ENCODE measurements at regions not wholly inside any gene's neighbourhood (a gene's known extent, or its start where the extent isn't known, plus 50 kb on each side); places are given as distances from the start of the nearest gene placed in this dataset.
"Not testable (repeated sequence)": the region's sequence is repeated elsewhere in the genome, so short reads cannot be mapped to it uniquely, and the experiment has no call there.

DNA sequence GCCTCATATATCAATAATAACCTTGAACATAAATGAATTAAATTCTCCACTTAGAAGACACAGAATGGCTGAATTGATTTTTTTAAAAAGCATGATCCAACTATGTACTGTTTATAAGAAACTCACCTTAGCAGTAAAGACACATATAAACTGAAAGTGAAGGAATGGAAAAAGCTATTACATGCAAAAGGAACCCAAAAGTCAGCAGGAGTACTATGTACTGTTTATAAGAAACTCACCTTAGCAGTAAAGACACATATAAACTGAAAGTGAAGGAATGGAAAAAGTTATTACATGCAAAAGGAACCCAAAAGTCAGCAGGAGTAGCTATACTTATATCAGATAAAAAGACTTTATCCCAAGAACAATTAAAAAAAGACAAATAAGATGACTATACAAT lies 204.8 kb downstream of the TMEM161B start:
- H3K36me3 Mint-ChIP-seq, result peaks cover 5 to 9% of the 10 kb centered on the region in 2 donors
- DNase-seq (no peak), ATAC-seq (ENCODE audit: low read depth in 2 of 2) (no peak)
- H3K27ac Mint-ChIP-seq, result no peak overlapping the region
- H3K4me3 Mint-ChIP-seq, result no peak overlapping the region
- H3K27me3 Mint-ChIP-seq, result no peaks in the 10 kb centered on the region
- peaks cover 14 to 40% (median 21%) of the 10 kb centered on the region in 7 donors for H3K9me3 Mint-ChIP-seq
- H3K4me1 Mint-ChIP-seq, result no peaks in the 10 kb centered on the region

DNA sequence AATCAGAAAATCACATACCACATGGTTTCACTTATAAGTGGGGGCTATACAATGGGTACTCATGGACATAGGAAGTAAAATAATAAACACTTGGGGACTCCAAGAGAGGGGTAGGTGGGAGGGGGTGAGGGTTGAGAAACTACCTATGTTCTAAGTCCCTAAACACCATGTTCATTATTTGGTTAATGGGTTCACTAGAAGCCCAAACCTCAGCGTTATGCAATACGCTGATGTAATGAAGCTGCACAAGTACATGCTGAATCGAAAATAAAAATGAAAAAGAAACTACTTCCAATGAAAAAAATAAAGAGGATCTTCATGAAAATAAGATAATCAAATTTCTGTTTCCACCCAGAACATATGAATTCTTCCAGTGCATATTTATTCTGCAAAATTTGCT lies 208.5 kb downstream of the TMEM161B start:
- Mint-ChIP-seq H3K27me3 (no peaks in the 10 kb centered on the region), H3K36me3 (peaks cover 5 to 9% of the 10 kb centered on the region in 2 donors), H3K4me3 (no peak overlapping the region), H3K27ac (no peak overlapping the region), H3K4me1 (no peaks in the 10 kb centered on the region), H3K9me3 (peaks cover 14 to 40% (median 21%) of the 10 kb centered on the region in 7 donors)
- ATAC-seq (ENCODE audit: low read depth in 2 of 2), result no peak
- DNase-seq, result no peak

DNA sequence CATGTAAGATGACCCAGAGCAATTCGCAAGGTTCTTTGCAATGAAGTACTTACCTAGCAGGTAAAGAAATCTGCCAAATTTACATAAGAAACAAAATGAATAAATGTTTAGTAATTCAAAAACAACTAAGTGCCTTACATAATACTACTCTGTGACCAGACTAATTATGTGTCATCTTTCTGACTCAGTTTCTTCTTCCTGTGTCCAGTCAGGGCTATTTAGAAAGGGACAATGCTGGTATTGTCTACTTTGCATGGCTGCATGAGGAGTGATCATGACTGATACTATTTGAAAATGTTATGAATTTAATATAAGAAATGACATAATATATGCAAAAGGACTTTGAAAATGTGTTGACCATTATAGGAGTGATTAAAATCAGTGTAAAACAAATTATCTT lies 210.0 kb downstream of the TMEM161B start:
- Mint-ChIP-seq H3K4me1 (no peaks in the 10 kb centered on the region), H3K27me3 (no peaks in the 10 kb centered on the region), H3K36me3 (peaks cover 5 to 9% of the 10 kb centered on the region in 2 donors), H3K9me3 (peaks cover 14 to 36% (median 19%) of the 10 kb centered on the region in 7 donors), H3K27ac (no peak overlapping the region), H3K4me3 (no peak overlapping the region)
- DNase-seq (no peak), ATAC-seq (ENCODE audit: low read depth in 2 of 2) (no peak)

DNA sequence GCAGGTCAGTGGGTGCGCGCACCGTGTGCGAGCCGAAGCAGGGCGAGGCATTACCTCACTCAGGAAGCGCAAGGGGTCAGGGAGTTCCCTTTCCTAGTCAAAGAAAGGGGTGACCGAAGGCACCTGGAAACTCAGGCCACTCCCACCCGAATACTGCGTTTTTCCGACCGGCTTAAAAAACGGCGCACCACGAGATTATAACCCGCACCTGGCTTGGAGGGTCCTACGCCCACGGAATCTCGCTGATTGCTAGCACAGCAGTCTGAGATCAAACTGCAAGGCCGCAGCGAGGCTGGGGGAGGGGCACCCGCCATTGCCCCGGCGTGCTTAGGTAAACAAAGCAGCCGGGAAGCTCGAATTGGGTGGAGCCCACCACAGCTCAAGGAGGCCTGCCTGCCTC lies 216.2 kb downstream of the TMEM161B start:
- not testable (repeated sequence) for H3K4me1 Mint-ChIP-seq; ATAC-seq (ENCODE audit: low read depth in 2 of 2); DNase-seq; H3K4me3 Mint-ChIP-seq; H3K27ac Mint-ChIP-seq; H3K9me3 Mint-ChIP-seq; H3K36me3 Mint-ChIP-seq; H3K27me3 Mint-ChIP-seq

DNA sequence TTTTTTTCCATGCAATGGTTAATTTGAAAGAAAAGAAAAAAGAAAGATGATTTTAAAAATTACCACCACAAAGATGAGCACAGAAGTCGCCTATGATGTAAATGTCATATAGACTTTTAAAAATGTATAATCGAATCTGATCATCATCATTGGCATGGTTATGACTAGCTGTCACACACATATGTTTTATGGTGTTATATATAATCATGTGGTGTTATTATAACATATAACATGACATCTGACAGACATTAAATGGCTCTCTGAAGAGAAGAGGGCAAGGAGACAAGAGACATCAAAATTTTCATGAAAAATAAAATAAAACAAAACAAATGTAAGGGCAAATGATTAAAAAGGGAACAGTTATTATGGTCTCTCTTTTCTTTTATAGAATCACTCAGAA lies 217.5 kb downstream of the TMEM161B start:
- Mint-ChIP-seq H3K9me3 (peaks cover 0 to 9% (median 4%) of the 10 kb centered on the region in 7 donors), H3K4me3 (no peak overlapping the region), H3K36me3 (no peaks in the 10 kb centered on the region), H3K27me3 (no peaks in the 10 kb centered on the region), H3K27ac (no peak overlapping the region), H3K4me1 (no peaks in the 10 kb centered on the region)
- DNase-seq, result no peak
- ATAC-seq (ENCODE audit: low read depth in 2 of 2), result no peak

DNA sequence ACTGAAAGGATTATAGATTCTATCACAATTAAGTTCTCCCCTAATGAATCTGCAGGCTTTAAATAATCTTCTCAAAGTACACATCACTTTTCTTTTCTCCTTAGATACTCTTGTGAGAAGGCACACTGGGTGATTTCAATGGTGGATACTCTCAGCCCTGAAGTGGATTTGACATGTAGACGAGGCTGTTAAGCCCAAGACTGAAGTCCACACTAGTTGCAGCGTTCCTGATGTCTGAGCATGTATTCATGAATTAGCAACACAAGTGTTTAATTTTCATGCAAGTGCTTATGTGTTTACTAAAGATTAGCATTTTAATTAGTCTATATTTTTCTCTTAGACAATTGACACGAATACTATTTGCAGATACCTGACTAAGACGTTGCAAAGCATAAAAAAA lies 218.9 kb downstream of the TMEM161B start:
- Mint-ChIP-seq H3K27me3 (no peaks in the 10 kb centered on the region), H3K4me3 (no peak overlapping the region), H3K9me3 (peaks cover 0 to 9% (median 4%) of the 10 kb centered on the region in 7 donors), H3K36me3 (no peaks in the 10 kb centered on the region), H3K4me1 (no peaks in the 10 kb centered on the region), H3K27ac (no peak overlapping the region)
- ATAC-seq (ENCODE audit: low read depth in 2 of 2), result no peak
- no peak for DNase-seq

DNA sequence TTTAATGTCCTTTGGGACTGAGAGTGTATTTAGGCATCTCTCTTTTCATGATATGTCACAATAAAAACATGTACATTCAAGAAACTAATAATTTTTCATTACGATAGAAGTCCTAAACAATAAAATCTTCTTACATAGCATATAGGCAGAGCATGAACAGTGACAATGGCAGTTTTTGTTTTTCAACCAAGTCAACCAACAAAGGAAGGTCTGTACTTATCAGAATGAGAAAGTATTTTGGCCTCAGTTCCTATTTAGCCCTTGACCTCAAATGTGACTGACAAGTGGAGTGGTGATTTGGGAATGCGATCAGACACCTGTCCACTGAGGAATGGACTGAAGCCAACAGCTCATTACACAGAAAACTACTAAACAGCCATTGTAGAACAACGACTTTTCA lies 219.5 kb downstream of the TMEM161B start:
- DNase-seq, result no peak
- Mint-ChIP-seq H3K9me3 (peaks cover 0 to 9% (median 4%) of the 10 kb centered on the region in 7 donors), H3K4me1 (no peaks in the 10 kb centered on the region), H3K36me3 (no peaks in the 10 kb centered on the region), H3K4me3 (no peak overlapping the region), H3K27ac (no peak overlapping the region), H3K27me3 (no peaks in the 10 kb centered on the region)
- ATAC-seq (ENCODE audit: low read depth in 2 of 2), result no peak

- no peak overlapping the region for H3K27ac Mint-ChIP-seq
- H3K27me3 Mint-ChIP-seq, result no peaks in the 10 kb centered on the region
- no peak overlapping the region for H3K4me3 Mint-ChIP-seq
Measured at GRCh38 chr5:88045931-88046461, 222.6 kb downstream of the TMEM161B start.

GRCh38 chr5:88045165-88045564 lies 223.5 kb downstream of the TMEM161B start:
- H3K4me3 Mint-ChIP-seq, result no peak overlapping the region
- peaks cover 0 to 7% (median under 1%) of the 10 kb centered on the region in 7 donors for H3K9me3 Mint-ChIP-seq
- DNase-seq (no peak), ATAC-seq (ENCODE audit: low read depth in 2 of 2) (no peak)
- no peaks in the 10 kb centered on the region for H3K4me1 Mint-ChIP-seq
- H3K27me3 Mint-ChIP-seq, result no peaks in the 10 kb centered on the region
- H3K27ac Mint-ChIP-seq, result no peak overlapping the region
- H3K36me3 Mint-ChIP-seq, result no peaks in the 10 kb centered on the region

More at GRCh38 chr5:88045931-88046461, 222.6 kb downstream of the TMEM161B start:
- Mint-ChIP-seq H3K36me3 (no peaks in the 10 kb centered on the region), H3K9me3 (peaks cover 0 to 7% (median 0%) of the 10 kb centered on the region in 7 donors), H3K4me1 (no peaks in the 10 kb centered on the region)
- no peak for ATAC-seq (ENCODE audit: low read depth in 2 of 2)
- no peak for DNase-seq

DNA sequence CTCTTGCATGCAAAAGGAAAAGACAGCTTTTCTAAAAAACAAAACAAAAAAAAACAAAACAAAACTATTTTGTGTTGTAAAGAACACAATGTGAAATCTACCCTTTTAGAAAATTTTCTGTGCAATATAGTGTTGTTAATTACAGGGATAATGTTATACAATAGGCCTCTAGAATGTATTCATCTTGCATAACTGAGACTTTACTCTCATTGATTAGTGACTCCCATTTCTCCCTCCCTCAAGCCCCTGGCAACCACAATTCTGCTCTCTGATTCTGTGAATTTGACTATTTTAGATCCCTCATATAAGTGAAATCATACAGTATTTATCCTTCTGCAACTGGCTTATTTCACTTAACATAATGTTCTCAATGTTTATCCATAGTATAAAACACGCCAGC lies 234.1 kb downstream of the TMEM161B start:
- Mint-ChIP-seq H3K27me3 (no peaks in the 10 kb centered on the region), H3K27ac (no peak overlapping the region), H3K4me1 (no peaks in the 10 kb centered on the region), H3K36me3 (peaks cover 0 to 4% of the 10 kb centered on the region in 2 donors), H3K4me3 (no peak overlapping the region), H3K9me3 (peaks cover 0 to 11% (median 6%) of the 10 kb centered on the region in 7 donors)
- no peak for ATAC-seq (ENCODE audit: low read depth in 2 of 2)
- no peak for DNase-seq

- ATAC-seq (ENCODE audit: low read depth in 2 of 2), result no peak
- H3K4me1 Mint-ChIP-seq, result no peaks in the 10 kb centered on the region
- no peaks in the 10 kb centered on the region for H3K36me3 Mint-ChIP-seq
- no peaks in the 10 kb centered on the region for H3K27me3 Mint-ChIP-seq
- H3K27ac Mint-ChIP-seq, result no peak overlapping the region
- no peak for DNase-seq
- H3K9me3 Mint-ChIP-seq, result peaks cover 0 to 9% (median 0%) of the 10 kb centered on the region in 7 donors
- no peak overlapping the region for H3K4me3 Mint-ChIP-seq
Measured at GRCh38 chr5:88033191-88033590, 235.5 kb downstream of the TMEM161B start.

- DNase-seq, result no peak
- Mint-ChIP-seq H3K4me3 (no peak overlapping the region), H3K4me1 (no peaks in the 10 kb centered on the region), H3K27me3 (no peaks in the 10 kb centered on the region), H3K9me3 (peaks cover 0 to 4% (median 0%) of the 10 kb centered on the region in 7 donors), H3K36me3 (no peaks in the 10 kb centered on the region), H3K27ac (no peak overlapping the region)
- ATAC-seq (ENCODE audit: low read depth in 2 of 2), result no peak
Measured at GRCh38 chr5:88029011-88029410, 239.6 kb downstream of the TMEM161B start.

- no peaks in the 10 kb centered on the region for H3K27me3 Mint-ChIP-seq
- DNase-seq (no peak), ATAC-seq (ENCODE audit: low read depth in 2 of 2) (no peak)
- no peaks in the 10 kb centered on the region for H3K4me1 Mint-ChIP-seq
- H3K36me3 Mint-ChIP-seq, result no peaks in the 10 kb centered on the region
- no peak overlapping the region for H3K27ac Mint-ChIP-seq
- H3K4me3 Mint-ChIP-seq, result no peak overlapping the region
- peaks cover 0 to 4% (median 0%) of the 10 kb centered on the region in 7 donors for H3K9me3 Mint-ChIP-seq
Measured at GRCh38 chr5:88021141-88021540, 247.5 kb downstream of the TMEM161B start.

DNA sequence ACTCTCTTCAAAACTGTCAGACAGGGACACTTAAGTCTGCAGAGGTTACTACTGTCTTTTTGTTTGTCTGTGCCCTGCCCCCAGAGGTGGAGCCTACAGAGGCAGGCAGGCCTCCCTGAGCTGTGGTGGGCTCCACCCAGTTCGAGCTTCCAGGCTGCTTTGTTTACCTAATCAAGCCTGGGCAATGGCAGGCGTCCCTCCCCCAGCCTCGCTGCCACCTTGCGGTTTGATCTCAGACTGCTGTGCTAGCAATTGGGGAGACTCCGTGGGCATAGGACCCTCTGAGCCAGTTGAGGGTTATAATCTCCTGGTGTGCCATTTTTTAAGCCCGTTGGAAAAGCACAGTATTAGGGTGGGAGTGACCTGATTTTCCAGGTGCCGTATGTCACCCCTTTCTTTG lies 253.7 kb downstream of the TMEM161B start:
- H3K27me3 Mint-ChIP-seq; H3K4me1 Mint-ChIP-seq; H3K27ac Mint-ChIP-seq; DNase-seq; ATAC-seq (ENCODE audit: low read depth in 2 of 2); H3K4me3 Mint-ChIP-seq; H3K36me3 Mint-ChIP-seq; H3K9me3 Mint-ChIP-seq: not testable (repeated sequence)

- ATAC-seq (ENCODE audit: low read depth in 2 of 2) (no peak), DNase-seq (no peak)
- Mint-ChIP-seq H3K36me3 (no peaks in the 10 kb centered on the region), H3K27ac (no peak overlapping the region), H3K9me3 (peaks cover 1 to 12% (median 3%) of the 10 kb centered on the region in 7 donors), H3K4me1 (no peaks in the 10 kb centered on the region), H3K4me3 (no peak overlapping the region), H3K27me3 (no peaks in the 10 kb centered on the region)
Measured at GRCh38 chr5:88000877-88001276, 267.8 kb downstream of the TMEM161B start.
